ENCODE measurements at regions not wholly inside any gene's neighbourhood (a gene's known extent, or its start where the extent isn't known, plus 50 kb on each side); places are given as distances from the start of the nearest gene placed in this dataset.

GRCh38 chr2:15686643-15687042 is 95.0 kb downstream of the DDX1 start:
- TF ChIP-seq CTCF (IDR thresholded peaks at IDR 0.05; ENCODE audit: control extremely low read depth in 1 of 3, insufficient read depth in 1 of 3, low read depth in 1 of 3, low read length in 3 of 3) (no peak), RFX5 (IDR thresholded peaks at IDR 0.05; ENCODE audit: borderline replicate concordance, low read depth, low read length) (no peak), FOSL1 (IDR thresholded peaks at IDR 0.05; ENCODE audit: insufficient read depth, low read depth, low read length) (no peak), EGR1 (IDR thresholded peaks at IDR 0.05; ENCODE audit: borderline replicate concordance, low read depth, low read length) (no peak), NANOG (IDR thresholded peaks at IDR 0.05; ENCODE audit: insufficient read depth, low read depth, low read length, poor library complexity, severe bottlenecking) (no peak), SUZ12 (IDR thresholded peaks at IDR 0.05; ENCODE audit: low read length) (no peak), EP300 (IDR thresholded peaks at IDR 0.05; ENCODE audit: borderline replicate concordance in 1 of 2, low read depth in 2 of 2, low read length in 2 of 2) (no peak), BACH1 (IDR thresholded peaks at IDR 0.05; ENCODE audit: low read length) (no peak), GABPA (IDR thresholded peaks at IDR 0.05; ENCODE audit: borderline replicate concordance, insufficient read depth, low read length) (no peak), SRF (IDR thresholded peaks at IDR 0.05; ENCODE audit: low read depth, low read length) (no peak), JUND (IDR thresholded peaks at IDR 0.05; ENCODE audit: low read length) (no peak)
